B cell (primary cell): ENCODE measurements at regions not wholly inside any gene's neighbourhood (a gene's known extent, or its start where the extent isn't known, plus 50 kb on each side); places are given as distances from the start of the nearest gene placed in this dataset.

ENCODE experiments used
- ATAC-seq: fragments of 200-7000 bp; cut with Tn5 transposase; one replicate; pipeline ENCODE4 v1.10.0; 2021; ENCODE audit warnings: low read depth, mild to moderate bottlenecking, moderate number of reproducible peaks, moderate library complexity
- CTCF ChIA-PET: fragments of 350-600 bp; sonication (Branson Sonifier 250); formaldehyde crosslinking; loops from one replicate; lab custom pipeline; 2021; ENCODE audit warnings: antibody characterized with exemption, inconsistent platforms; lab: Charles Lee
- POLR2A ChIA-PET: fragments of 350-600 bp; sonication (Branson Sonifier 250); formaldehyde crosslinking; loops from one replicate; lab custom pipeline; 2021; ENCODE audit warnings: antibody characterized with exemption; lab: Charles Lee
- DNase-seq: peaks from one replicate; pipeline ENCODE4 v3.0.0; 2013
- H2AFZ ChIP-seq: 2 replicates; pipeline ENCODE4 v1.6.1; 2012; ENCODE audit warnings: mild to moderate bottlenecking, low read depth, low read length; ENCODE audit not compliant: insufficient read depth, poor library complexity, severe bottlenecking
- H3K27ac ChIP-seq, 2 donors: 1 replicate in 1 of 2; 2 replicates in 1 of 2; pipeline ENCODE4 v1.5.1; 2012 to 2013; ENCODE audit warnings: low read length in 2 of 2, mild to moderate bottlenecking in 2 of 2, moderate library complexity in 1 of 2
- H3K27me3 ChIP-seq, 4 experiments: fragments of 200-600 bp in 1 of 4; sonication (generic) in 1 of 4; replicated peaks in 1 of 4; 1 replicate in 2 of 4; 2 replicates in 2 of 4; pipeline versions ENCODE4 v1.6.1 to v1.7.0; 2013 to 2016; ENCODE audit warnings: low read length in 3 of 4, mild to moderate bottlenecking in 2 of 4, mixed read lengths in 1 of 4, moderate library complexity in 1 of 4; ENCODE audit not compliant: insufficient read depth in 4 of 4, control insufficient read depth in 3 of 4; ENCODE audit errors: control extremely low read depth in 1 of 4
- H3K36me3 ChIP-seq, 2 experiments: replicated peaks in 1 of 2; 1 replicate in 1 of 2; 2 replicates in 1 of 2; pipeline versions ENCODE4 v1.6.1 to v1.7.1; 2013; ENCODE audit warnings: low read length in 1 of 2; ENCODE audit not compliant: insufficient read depth in 2 of 2, control insufficient read depth in 1 of 2; ENCODE audit errors: control extremely low read depth in 1 of 2, extremely low read depth in 1 of 2
- H3K4me1 ChIP-seq, 2 donors: fragments of 200-600 bp in 1 of 2; sonication (generic) in 1 of 2; 1 replicate in 1 of 2; 2 replicates in 1 of 2; pipeline versions ENCODE4 v1.5.1 to v1.6.1; 2013 to 2017; ENCODE audit warnings: low read length in 2 of 2; ENCODE audit not compliant: control insufficient read depth in 2 of 2, insufficient read depth in 2 of 2
- H3K4me2 ChIP-seq: replicated peaks from 2 replicates; pipeline ENCODE3; 2012; ENCODE audit warnings: mild to moderate bottlenecking, low read depth, low read length; ENCODE audit not compliant: poor library complexity, severe bottlenecking
- H3K4me3 ChIP-seq, 5 experiments: fragments of 200-600 bp in 1 of 5; sonication (generic) in 1 of 5; 1 replicate in 3 of 5; 2 replicates in 2 of 5; pipeline versions ENCODE4 v1.5.1 to v1.7.0; 2011 to 2016; ENCODE audit warnings: low read length in 4 of 5, mild to moderate bottlenecking in 4 of 5, low read depth in 2 of 5, control low read depth in 1 of 5, moderate library complexity in 1 of 5; ENCODE audit not compliant: insufficient read depth in 1 of 5; ENCODE audit errors: control extremely low read depth in 1 of 5, extremely low read depth in 1 of 5
- H3K79me2 ChIP-seq: fragments of 200-600 bp; sonication (generic); one replicate; pipeline ENCODE4 v1.6.0; 2016; ENCODE audit warnings: low read length; ENCODE audit not compliant: control insufficient read depth, insufficient read depth
- H3K9ac ChIP-seq: fragments of 200-600 bp; sonication (generic); 2 replicates; pipeline ENCODE4 v1.6.1; 2017; ENCODE audit warnings: mild to moderate bottlenecking, low read length, moderate library complexity
- H3K9me3 ChIP-seq, 3 donors: one replicate each; pipeline versions ENCODE4 v1.6.1 to v1.7.1; 2013; ENCODE audit warnings: low read length in 2 of 3; ENCODE audit not compliant: control insufficient read depth in 2 of 3, insufficient read depth in 1 of 3; ENCODE audit errors: control extremely low read depth in 1 of 3
- H4K20me1 ChIP-seq: 2 replicates; pipeline ENCODE4 v1.6.0; 2012; ENCODE audit warnings: mild to moderate bottlenecking, low read length; ENCODE audit not compliant: insufficient read depth, control insufficient read depth, poor library complexity, severe bottlenecking
- H3K27ac Mint-ChIP-seq: one replicate; pipeline ENCODE4 v1.8.0; 2021; ENCODE audit warnings: mixed read lengths
- H3K27me3 Mint-ChIP-seq: one replicate; pipeline ENCODE4 v1.8.0; 2021; ENCODE audit warnings: mixed read lengths
- H3K4me1 Mint-ChIP-seq: one replicate; pipeline ENCODE4 v1.8.0; 2021; ENCODE audit warnings: mixed read lengths
- H3K4me3 Mint-ChIP-seq: one replicate; pipeline ENCODE4 v1.8.0; 2021; ENCODE audit warnings: mixed read lengths
- H3K9me3 Mint-ChIP-seq: one replicate; pipeline ENCODE4 v1.8.0; 2022; ENCODE audit warnings: mixed read lengths; ENCODE audit not compliant: insufficient read depth
- EZH2 ChIP-seq: IDR thresholded peaks from 2 replicates; pipeline ENCODE4 v1.6.1; 2012; ENCODE audit warnings: borderline replicate concordance, low read depth, mild to moderate bottlenecking, moderate library complexity, low read length; ENCODE audit not compliant: insufficient read depth, poor library complexity, severe bottlenecking
- WGBS: methylation state at CpG from one replicate; pipeline ENCODE4 v1.1.5; 2013; ENCODE audit warnings: missing lambda C conversion rate; ENCODE audit not compliant: insufficient coverage; 5-methylcytosine and 5-hydroxymethylcytosine counted together
- intact Hi-C: fragments of 100-400 bp; cut with micrococcal nuclease; formaldehyde crosslinking; loops from one replicate; pipeline ENCODE4 v1.10.0; 2022
- TF ChIP-seq, protein P1 (sequence below): fragments of 200-600 bp; IDR thresholded peaks from one replicate; pipeline ENCODE4 v1.8.0; 2022; ENCODE audit warnings: antibody characterized with exemption, mild to moderate bottlenecking

DNA sequence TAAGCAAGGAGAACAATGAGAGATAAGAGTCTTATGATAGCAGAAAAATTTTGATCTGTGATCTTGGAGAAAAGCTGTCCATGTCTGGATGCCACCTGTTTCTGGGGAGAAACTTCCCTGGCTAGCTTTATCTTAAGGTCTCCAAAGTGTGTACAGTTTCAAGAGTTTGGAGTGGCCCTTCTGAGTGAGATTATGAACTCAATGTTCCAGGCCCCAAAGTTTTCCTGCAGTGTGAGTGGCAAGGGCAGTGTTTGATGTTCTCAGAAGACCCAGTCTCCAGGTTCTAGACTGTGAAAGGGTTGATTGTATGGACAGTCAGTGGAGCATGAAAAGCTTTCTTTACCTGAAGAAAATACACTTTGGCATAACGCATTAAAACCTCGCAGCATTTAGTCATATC lies 121.7 kb downstream of the OLIG3 start:
- H3K9me3 ChIP-seq: no peaks in the 10 kb centered on the region
- H4K20me1 ChIP-seq: no peaks in the 10 kb centered on the region
- CTCF ChIA-PET: interaction anchor here (1.4 kb wide), 2 partner anchors 40 to 58 kb away, joined by 3 to 4 read pairs; no protein-coding TSS in a partner anchor
- no peak overlapping the region for H2AFZ ChIP-seq
- H3K36me3 ChIP-seq: no peaks in the 10 kb centered on the region
- H3K9me3 Mint-ChIP-seq: no peaks in the 10 kb centered on the region
- intact Hi-C loops: no loop called here
- ATAC-seq (no peak), DNase-seq (no peak)
- no peak overlapping the region for H3K27ac ChIP-seq
- 100% methylated on average over 1 of the region's 2 CpGs for WGBS
- H3K4me3 ChIP-seq: no peak overlapping the region
- H3K27me3 ChIP-seq: no peaks in the 10 kb centered on the region
- TF ChIP-seq EZH2: no peak
- TF ChIP-seq, protein P1, sequence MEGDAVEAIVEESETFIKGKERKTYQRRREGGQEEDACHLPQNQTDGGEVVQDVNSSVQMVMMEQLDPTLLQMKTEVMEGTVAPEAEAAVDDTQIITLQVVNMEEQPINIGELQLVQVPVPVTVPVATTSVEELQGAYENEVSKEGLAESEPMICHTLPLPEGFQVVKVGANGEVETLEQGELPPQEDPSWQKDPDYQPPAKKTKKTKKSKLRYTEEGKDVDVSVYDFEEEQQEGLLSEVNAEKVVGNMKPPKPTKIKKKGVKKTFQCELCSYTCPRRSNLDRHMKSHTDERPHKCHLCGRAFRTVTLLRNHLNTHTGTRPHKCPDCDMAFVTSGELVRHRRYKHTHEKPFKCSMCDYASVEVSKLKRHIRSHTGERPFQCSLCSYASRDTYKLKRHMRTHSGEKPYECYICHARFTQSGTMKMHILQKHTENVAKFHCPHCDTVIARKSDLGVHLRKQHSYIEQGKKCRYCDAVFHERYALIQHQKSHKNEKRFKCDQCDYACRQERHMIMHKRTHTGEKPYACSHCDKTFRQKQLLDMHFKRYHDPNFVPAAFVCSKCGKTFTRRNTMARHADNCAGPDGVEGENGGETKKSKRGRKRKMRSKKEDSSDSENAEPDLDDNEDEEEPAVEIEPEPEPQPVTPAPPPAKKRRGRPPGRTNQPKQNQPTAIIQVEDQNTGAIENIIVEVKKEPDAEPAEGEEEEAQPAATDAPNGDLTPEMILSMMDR: no peak
- no peak overlapping the region for H3K4me2 ChIP-seq
- H3K9ac ChIP-seq: no peak overlapping the region
- H3K27me3 Mint-ChIP-seq: no peaks in the 10 kb centered on the region
- H3K27ac Mint-ChIP-seq: peak overlapping the region; percentile 17
- H3K4me1 ChIP-seq: peaks cover 20 to 25% of the 10 kb centered on the region in 2 donors
- H3K79me2 ChIP-seq: no peaks in the 10 kb centered on the region
- H3K4me3 Mint-ChIP-seq: no peak overlapping the region
- POLR2A ChIA-PET: no interaction called here
- peaks cover 33% of the 10 kb centered on the region for H3K4me1 Mint-ChIP-seq

DNA sequence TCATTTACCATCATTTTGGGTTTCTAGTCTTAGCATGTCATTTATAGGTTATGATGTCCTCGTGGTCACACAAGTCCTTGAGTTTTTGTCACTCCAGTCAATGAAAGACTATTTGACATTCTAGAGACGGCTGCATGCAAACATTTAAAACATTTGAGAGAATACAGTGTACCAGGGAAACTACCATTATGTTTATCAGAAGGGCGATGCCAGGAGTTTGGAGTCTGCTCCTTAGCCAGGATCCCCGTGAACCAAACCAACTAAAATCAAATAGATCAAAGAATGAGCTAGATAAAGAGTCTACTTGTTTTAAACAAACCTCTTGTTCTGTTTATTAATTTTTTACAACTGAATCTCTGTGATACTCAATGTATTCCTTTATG lies 122.6 kb downstream of the OLIG3 start:
- CTCF ChIA-PET: no interaction called here
- peak overlapping the region; percentile 21 for H3K4me3 Mint-ChIP-seq
- Histone ChIP-seq H2AFZ (no peak overlapping the region), H3K4me3 (no peak overlapping the region), H4K20me1 (no peaks in the 10 kb centered on the region), H3K79me2 (no peaks in the 10 kb centered on the region), H3K36me3 (no peaks in the 10 kb centered on the region), H3K4me1 (peaks cover 20 to 25% of the 10 kb centered on the region in 2 donors), H3K4me2 (no peak overlapping the region), H3K27me3 (no peaks in the 10 kb centered on the region), H3K9me3 (no peaks in the 10 kb centered on the region), H3K9ac (no peak overlapping the region), H3K27ac (peak overlapping the region in 1 of 2 donors; percentile 4)
- H3K9me3 Mint-ChIP-seq: no peaks in the 10 kb centered on the region
- peaks cover 33% of the 10 kb centered on the region for H3K4me1 Mint-ChIP-seq
- peak overlapping the region; percentile 82 for H3K27ac Mint-ChIP-seq
- intact Hi-C loops: no loop called here
- H3K27me3 Mint-ChIP-seq: no peaks in the 10 kb centered on the region
- POLR2A ChIA-PET: no interaction called here
- TF ChIP-seq, protein P1: no peak
- TF ChIP-seq EZH2: no peak
- no peak for ATAC-seq
- 100% methylated on average over 1 of the region's 4 CpGs for WGBS
- DNase-seq: no peak
